GM19043 (cell line): ENCODE measurements at regions not wholly inside any gene's neighbourhood (a gene's known extent, or its start where the extent isn't known, plus 50 kb on each side); places are given as distances from the start of the nearest gene placed in this dataset.
A peak's percentile ranks its signal among the peaks of the same experiment; 100 is the strongest.
"Not testable (repeated sequence)": the region's sequence is repeated elsewhere in the genome, so short reads cannot be mapped to it uniquely, and the experiment has no call there.

ENCODE experiments used
- ATAC-seq: cut with Tn5 transposase; IDR thresholded peaks from one replicate; pipeline ENCODE4 v1.9.1; 2021; ENCODE audit warnings: low read depth; ENCODE audit not compliant: unreplicated experiment

DNA sequence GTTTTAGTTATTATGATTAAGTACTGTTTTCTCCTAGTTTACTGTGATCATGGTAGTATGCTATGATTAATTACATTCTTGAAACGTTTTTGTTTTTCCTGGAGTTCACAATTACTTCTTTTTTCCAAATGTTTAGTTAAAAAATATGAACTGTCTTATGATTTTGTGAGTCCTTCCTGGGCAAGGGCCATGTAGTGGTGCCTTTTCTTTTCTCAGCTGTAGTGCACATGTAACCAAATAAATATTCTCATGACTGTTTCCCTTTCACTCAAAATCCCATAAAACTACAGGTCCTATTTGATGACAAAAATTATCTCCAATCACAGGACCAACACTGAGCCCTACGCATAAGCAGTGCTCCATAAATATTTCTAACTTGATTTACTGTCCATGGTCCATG is 118.9 kb upstream of the EGR2 start:
- ATAC-seq = no peak

DNA sequence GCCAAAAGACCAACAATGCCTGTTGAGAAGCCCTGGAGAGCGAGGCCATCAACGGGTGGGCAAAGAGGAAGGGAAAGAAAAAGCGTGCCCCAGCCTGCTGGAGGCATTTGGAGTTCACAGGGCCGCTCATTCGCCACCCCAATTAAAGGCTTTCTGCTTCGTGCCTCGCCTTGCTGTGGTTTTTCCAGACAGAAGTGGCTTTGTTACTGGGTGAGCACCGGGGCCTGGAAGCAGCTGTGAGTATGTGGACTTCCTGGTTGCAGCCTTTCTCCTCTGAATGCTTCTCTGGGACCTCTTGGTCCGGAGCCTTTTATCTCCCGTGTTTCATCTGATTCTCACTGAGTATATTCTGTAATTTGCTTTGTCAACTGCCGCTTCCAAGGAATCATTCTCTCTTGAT is 118.1 kb upstream of the EGR2 start:
- ATAC-seq = no peak

DNA sequence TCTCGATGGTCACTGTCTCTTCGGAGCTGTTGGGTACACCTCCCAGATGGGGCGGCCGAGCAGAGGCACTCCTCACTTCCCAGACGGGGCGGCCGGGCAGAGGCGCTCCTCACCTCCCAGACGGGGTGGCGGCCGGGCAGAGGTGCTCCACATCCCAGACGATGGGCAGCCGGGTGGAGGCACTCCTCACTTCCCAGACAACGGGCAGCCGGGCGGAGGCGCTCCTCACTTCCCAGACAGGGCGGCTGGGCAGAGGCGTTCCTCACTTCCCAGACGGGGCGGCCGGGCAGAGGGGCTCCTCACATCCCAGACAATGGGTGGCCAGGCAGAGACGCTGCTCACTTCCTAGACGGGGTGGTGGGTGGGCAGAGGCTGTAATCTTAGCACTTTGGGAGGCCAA is 112.6 kb upstream of the EGR2 start:
- not testable (repeated sequence) for ATAC-seq

DNA sequence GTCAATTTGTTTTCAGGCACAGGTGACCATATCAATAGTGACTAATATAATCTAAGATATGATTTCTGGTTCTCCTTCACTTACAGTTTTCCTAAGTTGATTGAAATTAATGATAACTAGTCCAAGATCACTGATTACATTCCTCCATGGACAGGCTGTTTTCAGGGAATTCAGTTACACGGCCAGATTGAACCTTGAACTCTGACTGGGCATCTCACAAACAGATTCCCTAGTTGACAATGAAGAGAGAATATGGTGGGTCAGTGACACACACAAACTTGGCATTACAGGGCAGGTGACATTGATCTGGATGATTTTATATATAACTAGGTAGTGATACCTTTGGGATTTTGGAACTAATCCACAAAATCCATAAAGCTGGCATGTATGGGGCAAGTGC is 110.2 kb upstream of the EGR2 start:
- no peak for ATAC-seq

DNA sequence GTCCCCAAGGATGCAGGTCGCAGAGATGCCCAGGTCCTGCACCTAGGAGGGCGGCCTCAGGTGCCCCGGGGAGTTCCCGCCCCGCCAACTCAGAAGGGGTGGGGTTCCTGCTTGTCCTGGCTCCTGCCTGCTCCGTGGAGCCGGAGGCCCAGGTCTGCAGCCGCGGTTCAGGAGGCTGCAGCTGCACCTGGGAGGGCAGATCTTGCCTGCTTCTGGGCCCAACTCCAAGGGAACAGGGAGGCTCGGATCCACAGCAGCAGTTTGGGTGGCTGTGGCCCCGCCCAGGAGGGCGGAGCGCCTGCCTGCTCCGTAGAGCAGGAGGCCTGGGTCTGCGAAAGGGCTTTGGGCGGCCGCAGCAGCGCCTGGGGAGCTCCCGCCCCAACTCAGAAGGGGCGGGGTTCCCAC is 108.2 kb upstream of the EGR2 start:
- no peak for ATAC-seq

DNA sequence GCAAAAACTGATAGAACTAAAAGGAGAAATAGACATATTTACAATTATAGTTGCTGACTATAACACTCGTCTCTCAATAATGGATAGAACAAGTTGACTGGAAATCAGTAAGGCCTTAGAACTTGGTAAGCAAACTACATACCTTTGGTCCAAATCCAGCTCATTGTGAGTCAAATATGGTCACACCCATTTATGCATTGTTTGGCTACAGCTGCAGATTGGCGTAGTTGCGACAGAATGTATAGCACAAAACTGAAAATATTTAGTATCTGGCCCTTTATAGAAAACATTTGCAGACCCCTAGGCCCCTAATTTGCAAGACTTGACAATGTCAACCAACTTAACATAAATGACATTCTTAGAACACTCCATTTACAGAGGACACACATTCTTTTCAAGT is 103.6 kb upstream of the EGR2 start:
- ATAC-seq = no peak

DNA sequence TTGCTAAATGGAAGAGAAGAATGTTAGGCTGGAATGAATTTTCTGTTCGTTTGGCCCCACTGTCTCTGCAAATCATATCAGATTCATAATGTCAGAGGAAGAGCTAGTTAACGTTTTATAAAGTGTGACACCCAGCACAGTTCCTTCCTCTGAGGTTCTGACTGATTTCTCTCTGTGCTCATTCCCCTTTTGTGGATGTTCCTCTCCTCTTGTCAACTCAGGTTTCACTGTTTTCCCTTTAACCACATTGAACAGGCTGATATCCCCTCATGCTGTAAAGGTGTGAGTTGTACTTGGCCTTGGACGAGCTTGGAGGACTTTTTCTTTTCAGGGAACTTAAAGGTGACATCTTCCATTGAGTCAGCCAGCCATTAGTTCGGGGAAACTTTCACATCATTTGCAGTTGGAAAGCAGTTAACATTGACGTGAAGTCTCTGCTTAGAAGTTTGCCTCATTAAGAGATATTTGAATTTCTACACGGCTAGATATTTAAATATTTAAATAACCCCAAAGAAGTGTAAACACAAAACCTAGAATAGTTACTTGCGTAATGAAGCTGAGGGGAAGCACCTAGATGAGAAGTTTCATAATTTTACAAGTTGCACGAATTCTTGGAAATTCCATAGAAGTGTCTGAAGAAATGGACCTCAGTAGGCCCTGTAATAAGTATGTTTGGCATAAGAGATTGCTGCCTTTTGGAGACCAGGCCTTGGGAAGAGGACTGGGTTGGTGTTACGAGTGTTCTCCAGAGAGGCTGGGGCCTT is 101.5 kb upstream of the EGR2 start:
- ATAC-seq = peak; percentile 68

DNA sequence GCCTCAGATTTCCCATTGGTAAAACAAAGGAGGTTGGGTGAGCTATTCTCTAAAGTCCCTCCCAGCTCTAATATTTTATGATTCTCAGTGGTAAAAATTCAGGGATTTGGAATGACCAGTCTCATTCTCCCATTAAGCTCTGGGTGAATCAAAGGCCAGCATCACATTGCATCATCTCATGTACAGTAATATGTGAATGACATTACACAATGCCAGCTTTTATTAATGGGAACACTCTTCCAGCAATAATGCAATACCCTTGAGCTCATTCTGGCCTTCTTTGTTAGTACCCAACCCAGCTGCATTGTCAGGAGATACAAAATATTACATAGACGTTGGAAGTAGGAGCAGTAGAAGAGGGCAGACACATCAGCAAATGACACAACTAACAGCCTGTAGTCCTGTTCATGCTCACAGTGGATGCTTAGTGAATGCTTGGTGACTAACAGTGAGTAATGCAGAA is 100.0 kb upstream of the EGR2 start:
- ATAC-seq = no peak

DNA sequence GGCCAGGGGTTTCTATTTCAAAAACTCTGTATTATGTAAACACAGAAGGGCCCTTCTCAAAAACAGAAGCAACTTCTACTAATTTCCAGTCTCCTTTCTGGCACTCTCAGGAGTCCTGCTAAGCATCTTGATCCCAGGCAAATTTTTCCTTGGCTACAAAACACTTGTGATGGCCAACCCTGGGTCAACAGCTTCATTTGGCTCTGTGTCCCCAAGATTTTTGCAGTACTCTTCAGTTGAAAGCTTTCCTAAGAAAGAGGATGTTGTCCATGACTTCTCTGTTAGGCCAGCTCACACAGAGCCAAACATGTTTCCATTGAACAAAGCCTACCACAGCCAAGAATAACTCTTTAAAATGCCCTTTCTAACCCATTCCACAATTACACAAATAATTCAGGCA is 99.0 kb upstream of the EGR2 start:
- ATAC-seq = no peak

DNA sequence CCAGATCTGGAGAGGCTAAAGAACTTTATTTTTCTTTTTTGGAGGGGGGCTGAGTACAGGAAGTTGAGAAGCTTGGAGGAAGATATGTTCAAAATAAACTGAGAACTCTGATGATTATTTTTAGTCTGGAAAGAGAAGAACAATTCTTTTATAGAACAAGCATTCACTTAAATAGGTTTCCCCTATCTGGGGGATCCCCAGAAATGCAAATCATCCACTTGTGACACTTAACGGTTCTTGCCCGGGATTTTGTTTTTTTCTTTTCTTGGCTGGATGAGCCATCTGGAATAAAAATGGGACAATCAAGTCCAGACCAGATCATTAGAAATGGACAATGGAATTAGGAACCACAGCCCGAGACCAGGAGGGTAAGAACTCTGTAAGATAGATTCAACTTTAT is 95.9 kb upstream of the EGR2 start:
- no peak for ATAC-seq

DNA sequence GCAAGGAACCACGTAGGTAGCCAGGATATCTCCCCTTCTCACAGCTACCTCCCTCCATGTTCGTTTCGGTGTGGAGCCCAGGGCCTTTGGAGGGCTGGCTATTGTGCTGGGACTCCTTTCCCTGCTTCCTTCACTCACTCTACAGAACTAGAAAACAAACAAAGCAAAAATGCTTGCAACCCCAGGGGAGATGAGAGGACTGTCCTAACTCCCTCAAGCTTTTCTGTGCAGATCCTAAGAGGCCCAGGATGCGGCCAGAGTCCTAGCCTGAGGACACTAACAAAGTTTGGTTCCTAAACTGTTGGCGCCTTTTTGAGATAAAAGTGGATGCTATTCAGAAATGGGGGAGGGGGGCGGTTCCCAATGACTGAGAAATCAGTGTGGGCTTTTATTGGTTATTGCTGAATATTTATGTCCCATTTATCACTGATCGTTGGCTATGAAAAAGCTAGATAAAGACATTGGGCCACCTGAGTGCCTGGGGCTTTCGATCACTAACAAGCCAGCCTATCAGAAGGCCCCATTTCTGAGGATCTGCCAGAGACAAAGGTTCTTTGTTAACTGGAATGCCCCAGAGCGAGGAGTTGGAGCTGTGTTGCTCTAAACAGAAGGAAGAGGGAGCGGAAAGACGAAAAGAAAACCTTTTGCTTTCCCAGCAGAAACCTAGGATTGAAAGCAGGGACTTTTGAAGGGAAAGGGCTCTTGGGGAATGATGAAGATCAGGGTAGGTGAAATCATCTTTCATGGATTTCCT is 95.2 kb upstream of the EGR2 start:
- ATAC-seq = no peak

DNA sequence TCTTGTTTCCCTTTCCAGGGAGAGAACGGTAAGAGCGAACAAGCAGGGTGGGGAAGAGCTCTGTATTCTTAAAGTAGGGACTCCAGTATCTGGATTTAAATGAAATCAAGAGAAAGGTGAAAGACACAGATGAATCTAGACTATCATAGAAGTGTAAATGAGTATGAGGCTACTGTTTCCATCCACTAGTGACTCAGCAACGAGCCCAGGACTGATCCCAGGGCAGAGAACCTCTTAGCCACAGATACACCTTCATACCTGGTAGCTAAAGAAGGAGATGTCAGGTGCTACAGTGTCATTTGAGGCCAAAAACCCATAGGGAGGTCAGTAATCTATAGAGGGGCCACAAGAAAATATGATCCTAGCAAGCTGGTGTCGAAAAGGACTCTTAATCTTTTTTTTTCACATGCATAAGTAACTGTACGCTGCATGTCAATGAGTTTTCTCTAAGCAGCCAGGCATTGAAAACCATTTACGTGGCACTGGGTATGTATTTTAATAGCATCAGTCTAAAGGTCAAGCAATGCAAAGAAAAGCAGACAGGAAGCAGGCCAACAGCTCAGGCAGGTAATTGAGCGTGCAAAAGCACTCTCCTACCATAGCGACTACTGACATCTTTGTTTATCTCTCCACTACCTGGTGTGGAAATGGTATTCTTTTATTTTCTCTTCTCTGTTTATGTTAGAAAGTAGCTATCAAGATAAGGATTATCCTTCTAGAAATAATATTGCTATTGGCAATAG is 91.5 kb upstream of the EGR2 start:
- peak; percentile 56 for ATAC-seq

DNA sequence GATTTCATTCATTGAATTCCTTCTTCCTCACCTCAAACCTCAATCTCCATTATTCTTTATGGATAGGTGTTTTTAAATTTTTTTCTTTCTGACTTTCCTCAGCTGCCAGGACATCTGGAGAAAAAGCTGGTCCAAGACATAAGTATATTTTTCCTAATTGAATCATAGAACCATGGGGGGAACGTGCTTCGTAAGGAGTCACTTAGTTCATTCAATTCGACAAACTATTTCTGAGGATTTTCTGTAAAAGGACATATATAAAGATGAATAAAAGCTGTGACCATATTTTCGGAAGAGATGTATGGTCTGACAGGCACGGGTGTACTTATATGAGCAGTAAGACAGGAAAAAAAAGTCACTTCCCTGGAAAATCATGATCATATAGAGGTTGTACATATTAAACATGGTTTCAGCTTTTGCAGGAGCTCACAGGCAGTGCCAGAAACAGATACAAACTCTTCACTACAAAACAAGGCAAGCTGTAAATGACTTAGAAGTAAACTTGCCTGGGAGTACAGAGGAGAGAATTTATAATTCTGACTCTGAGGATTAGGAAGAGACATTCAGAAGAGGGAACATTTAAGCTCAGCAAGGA is 88.2 kb upstream of the EGR2 start:
- no peak for ATAC-seq

DNA sequence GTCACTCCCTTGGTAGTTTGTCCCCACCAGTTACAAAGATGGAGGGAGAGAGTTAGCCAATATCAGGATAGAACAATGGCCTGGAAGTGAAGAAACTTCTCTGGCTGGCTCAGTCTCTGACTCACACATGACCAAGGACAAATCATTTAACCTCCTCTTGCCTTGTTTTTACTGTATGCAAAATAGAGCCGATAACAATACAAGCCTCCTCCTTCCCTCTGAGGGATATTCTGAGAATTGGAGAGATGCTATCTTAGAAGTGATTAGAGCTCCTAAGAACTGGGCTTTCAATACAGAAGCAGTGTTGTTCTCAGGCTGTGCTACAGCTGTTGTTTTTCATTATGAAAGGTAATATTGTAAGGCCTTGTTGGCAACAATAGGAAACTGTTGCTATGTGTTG is 87.7 kb upstream of the EGR2 start:
- ATAC-seq = no peak

DNA sequence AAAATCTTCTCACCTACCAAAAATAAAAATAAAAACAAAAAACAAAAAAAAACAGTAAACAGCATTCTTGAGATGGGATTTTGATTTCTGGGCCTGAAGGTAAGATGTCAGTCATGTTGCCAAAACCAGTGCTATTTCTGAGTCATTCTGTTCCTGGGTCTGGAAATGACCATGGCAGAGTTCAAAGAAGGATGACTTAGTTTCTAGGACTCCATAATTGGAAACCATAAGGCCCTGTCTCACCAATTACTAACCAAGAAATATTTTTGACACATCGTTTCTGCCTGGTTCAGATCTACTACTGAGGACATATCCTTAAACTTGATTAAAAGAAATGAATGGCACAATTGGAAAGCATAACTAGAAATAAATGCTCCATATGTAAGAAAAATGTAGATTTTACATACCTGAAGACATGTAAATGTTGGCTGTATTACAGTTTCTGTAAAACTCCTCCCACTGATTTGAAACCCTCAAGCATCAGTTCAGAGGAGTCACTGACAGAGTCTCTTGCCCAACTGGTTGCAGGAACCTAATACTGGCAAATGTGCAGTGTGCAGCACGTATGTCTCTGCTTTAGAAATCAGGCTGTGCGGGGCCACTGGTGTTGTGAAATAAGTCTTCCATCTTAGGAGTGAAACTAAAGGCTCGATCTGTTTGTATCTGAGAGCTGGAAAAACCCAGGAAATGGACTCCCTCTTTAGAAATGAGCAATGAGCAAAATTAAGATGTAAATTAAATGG is 84.8 kb upstream of the EGR2 start:
- no peak for ATAC-seq

DNA sequence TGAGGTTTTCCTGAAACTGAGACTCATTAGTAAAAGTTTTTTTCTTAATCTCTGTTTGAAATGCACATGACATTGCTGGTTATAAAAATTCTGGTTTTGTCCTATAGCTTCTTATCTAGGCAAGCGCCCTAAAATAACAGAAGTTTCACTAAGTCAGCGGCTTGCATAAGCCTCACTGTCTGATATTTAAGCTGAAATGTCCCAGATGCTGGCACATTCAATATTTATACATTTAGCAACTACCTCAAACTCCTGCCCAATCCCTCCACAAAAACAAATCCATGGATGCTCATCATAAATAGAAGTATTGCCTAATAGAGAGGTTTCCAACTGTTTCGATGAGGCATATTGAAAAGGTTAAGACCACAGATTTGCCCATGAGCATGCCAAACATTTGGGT is 83.1 kb upstream of the EGR2 start:
- no peak for ATAC-seq

DNA sequence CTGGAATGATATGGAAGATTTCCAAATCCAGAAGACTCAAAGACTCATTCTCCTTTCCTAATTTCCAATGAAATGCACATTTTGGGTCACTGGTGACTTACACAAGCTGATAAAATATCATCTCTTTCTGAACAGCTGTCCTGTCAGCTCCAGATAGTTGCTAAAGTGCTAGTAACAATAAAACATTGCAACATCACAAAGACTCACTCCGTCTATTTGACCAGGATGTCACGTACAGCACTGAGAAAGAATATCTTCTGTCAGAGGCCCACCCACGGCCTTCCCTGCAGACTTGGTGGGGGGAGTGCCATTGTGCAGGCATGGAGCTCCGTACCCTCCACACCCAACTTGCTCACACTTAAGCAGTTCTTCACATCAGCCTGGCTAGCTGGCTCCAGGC is 78.9 kb upstream of the EGR2 start:
- no peak for ATAC-seq

DNA sequence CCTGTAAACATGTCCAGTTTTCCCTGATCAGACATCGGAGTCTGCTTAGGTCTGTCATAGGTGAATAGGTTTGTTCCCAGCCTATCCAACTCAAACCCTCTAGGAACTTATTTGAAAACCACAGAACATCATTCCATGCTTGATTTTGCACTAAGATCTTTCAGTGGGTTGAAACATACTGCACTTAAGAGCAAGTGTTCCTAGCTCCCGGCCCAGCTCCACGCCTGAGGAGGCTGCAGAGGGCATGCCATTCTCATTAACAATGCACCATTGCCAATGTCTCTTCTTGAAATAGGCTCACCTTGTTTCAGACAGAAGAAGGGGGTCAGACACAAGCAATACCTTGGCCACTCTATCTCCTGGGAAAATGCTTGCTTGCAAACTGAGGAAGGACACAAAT is 78.0 kb upstream of the EGR2 start:
- ATAC-seq = no peak

DNA sequence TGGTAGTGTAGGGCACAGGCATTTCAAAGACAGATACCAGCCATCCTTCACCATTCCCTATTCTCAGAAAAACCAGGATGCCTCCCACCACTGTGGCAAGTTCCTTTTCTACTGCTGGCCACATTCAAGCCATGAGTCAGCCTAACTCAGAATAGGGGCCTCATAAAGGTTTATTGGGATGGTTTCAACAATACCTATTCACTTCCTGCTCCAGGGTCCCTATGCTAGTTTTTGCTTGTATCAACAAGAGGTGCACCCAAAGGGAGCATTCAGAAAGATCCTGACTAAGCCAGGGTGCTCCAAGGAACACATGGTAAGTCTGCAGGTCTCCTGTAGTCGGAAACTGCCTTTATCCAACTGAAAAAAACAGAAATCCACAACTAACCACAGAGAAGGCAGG is 76.9 kb upstream of the EGR2 start:
- ATAC-seq = no peak

DNA sequence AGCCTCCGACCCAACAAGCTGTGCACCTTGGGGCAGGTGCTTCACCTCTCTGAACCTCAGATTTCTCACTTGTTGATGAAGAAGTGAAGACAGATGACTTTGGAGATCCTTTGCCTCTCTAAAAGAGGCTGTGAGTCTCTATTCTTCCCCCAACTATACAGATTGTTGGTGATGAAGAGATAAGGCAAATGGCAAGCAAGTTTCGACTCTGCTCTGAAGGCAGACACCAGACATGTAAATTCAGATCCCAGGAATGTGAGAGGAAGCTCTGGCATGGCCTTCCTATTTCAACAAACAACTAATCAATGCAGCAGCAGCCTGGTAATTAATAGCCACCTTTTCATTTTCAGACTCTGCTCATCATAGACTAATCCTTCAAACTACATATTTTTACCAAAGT is 74.2 kb upstream of the EGR2 start:
- ATAC-seq = no peak
